HepG2 (cell line): ENCODE measurements at regions not wholly inside any gene's neighbourhood (a gene's known extent, or its start where the extent isn't known, plus 50 kb on each side); places are given as distances from the start of the nearest gene placed in this dataset.

ENCODE experiments used
- CTCF ChIP-seq: sonication (generic); formaldehyde crosslinking; IDR thresholded peaks from 2 replicates; pipeline ENCODE4 v1.5.0; 2020; ENCODE audit warnings: mild to moderate bottlenecking, missing genetic modification reagents, moderate library complexity
- EP300 ChIP-seq, 3 experiments: sonication (generic) in 1 of 3; formaldehyde crosslinking in 1 of 3; IDR thresholded peaks; 2 replicates each; pipeline versions ENCODE4 v1.5.1 to v1.6.1; 2011 to 2020; ENCODE audit warnings: low read depth in 2 of 3, low read length in 2 of 3, borderline replicate concordance in 1 of 3, improper control_type of control experiment in 1 of 3, mild to moderate bottlenecking in 1 of 3, missing genetic modification reagents in 1 of 3, moderate library complexity in 1 of 3
- JUN ChIP-seq: sonication (generic); formaldehyde crosslinking; IDR thresholded peaks from 2 replicates; pipeline ENCODE4 v1.4.0; 2020; ENCODE audit warnings: mild to moderate bottlenecking, missing genetic modification reagents
- KLF15 ChIP-seq: sonication (generic); formaldehyde crosslinking; IDR thresholded peaks from 2 replicates; pipeline ENCODE4 v1.8.1; 2023; ENCODE audit warnings: borderline replicate concordance, mild to moderate bottlenecking, inconsistent platforms, missing genetic modification reagents, mixed read lengths
- NFATC3 ChIP-seq: sonication (generic); formaldehyde crosslinking; IDR thresholded peaks from 2 replicates; pipeline ENCODE4 v1.5.1; 2020; ENCODE audit warnings: mild to moderate bottlenecking, missing genetic modification reagents
- NFYB ChIP-seq: sonication (generic); formaldehyde crosslinking; IDR thresholded peaks from 2 replicates; pipeline ENCODE4 v1.4.0; 2020; ENCODE audit warnings: missing genetic modification reagents
- NR1H2 ChIP-seq: sonication (generic); formaldehyde crosslinking; IDR thresholded peaks from 2 replicates; pipeline ENCODE4 v1.8.1; 2022; ENCODE audit warnings: low read depth, missing genetic modification reagents, borderline replicate concordance
- TAF1 ChIP-seq: sonication (generic); formaldehyde crosslinking; IDR thresholded peaks from 2 replicates; pipeline ENCODE4 v1.4.0; 2020; ENCODE audit warnings: missing genetic modification reagents
- ZNF614 ChIP-seq: IDR thresholded peaks from 2 replicates; pipeline ENCODE4 v1.6.1; 2018; ENCODE audit warnings: missing biosample characterization, missing genetic modification reagents, inconsistent platforms, borderline replicate concordance
- ZNF619 ChIP-seq: sonication (generic); formaldehyde crosslinking; IDR thresholded peaks from 2 replicates; pipeline ENCODE4 v1.4.0; 2020; ENCODE audit warnings: mild to moderate bottlenecking, missing genetic modification reagents
- ZNF672 ChIP-seq: sonication (generic); formaldehyde crosslinking; IDR thresholded peaks from 2 replicates; pipeline ENCODE4 v1.8.1; 2022; ENCODE audit warnings: missing genetic modification reagents
- TF ChIP-seq, protein P1 (sequence below): sonication (generic); formaldehyde crosslinking; IDR thresholded peaks from 2 replicates; pipeline ENCODE4 v1.5.1; 2020; ENCODE audit warnings: mild to moderate bottlenecking, missing genetic modification reagents, moderate library complexity
- TF ChIP-seq, protein P2 (sequence below): sonication (generic); formaldehyde crosslinking; IDR thresholded peaks from 2 replicates; pipeline ENCODE4 v1.4.0; 2020; ENCODE audit warnings: mild to moderate bottlenecking, missing genetic modification reagents, borderline replicate concordance
- TF ChIP-seq, protein P3 (sequence below): sonication (generic); formaldehyde crosslinking; IDR thresholded peaks from 2 replicates; pipeline ENCODE4 v1.5.0; 2020; ENCODE audit warnings: mild to moderate bottlenecking, missing genetic modification reagents

DNA sequence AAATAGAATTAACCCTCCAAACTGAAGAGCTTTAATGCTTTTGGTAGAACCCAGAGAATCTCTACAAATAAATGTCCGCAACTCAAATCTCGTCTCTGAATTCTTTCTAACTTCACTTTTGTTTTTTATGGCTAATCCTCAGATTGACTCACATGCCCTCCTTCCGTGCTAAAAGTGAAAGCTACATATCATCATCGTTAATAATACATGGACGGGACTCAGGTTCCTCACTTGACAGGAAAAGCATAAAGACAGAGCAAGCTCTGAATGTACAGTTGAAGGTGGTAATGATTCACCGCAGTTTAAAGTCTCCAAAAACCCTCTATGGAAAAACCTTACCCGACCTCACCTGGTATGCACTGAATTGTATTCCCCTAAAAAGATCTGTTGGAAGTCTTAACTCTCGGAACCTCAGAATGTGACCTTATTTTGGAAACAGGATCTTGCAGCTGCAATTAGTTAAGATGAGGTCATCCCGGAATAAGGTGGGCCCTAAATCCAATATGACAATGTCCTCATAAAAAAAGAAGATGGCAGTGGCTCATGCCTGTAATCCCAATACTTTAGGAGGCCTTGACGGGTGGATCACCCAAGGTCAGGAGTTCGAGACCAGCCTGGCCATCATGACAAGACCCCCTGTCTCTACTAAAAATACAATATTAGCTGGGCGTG is 147.4 kb upstream of the FOXN3 start:
- TF ChIP-seq NFYB: no peak
- TF ChIP-seq, protein P1, sequence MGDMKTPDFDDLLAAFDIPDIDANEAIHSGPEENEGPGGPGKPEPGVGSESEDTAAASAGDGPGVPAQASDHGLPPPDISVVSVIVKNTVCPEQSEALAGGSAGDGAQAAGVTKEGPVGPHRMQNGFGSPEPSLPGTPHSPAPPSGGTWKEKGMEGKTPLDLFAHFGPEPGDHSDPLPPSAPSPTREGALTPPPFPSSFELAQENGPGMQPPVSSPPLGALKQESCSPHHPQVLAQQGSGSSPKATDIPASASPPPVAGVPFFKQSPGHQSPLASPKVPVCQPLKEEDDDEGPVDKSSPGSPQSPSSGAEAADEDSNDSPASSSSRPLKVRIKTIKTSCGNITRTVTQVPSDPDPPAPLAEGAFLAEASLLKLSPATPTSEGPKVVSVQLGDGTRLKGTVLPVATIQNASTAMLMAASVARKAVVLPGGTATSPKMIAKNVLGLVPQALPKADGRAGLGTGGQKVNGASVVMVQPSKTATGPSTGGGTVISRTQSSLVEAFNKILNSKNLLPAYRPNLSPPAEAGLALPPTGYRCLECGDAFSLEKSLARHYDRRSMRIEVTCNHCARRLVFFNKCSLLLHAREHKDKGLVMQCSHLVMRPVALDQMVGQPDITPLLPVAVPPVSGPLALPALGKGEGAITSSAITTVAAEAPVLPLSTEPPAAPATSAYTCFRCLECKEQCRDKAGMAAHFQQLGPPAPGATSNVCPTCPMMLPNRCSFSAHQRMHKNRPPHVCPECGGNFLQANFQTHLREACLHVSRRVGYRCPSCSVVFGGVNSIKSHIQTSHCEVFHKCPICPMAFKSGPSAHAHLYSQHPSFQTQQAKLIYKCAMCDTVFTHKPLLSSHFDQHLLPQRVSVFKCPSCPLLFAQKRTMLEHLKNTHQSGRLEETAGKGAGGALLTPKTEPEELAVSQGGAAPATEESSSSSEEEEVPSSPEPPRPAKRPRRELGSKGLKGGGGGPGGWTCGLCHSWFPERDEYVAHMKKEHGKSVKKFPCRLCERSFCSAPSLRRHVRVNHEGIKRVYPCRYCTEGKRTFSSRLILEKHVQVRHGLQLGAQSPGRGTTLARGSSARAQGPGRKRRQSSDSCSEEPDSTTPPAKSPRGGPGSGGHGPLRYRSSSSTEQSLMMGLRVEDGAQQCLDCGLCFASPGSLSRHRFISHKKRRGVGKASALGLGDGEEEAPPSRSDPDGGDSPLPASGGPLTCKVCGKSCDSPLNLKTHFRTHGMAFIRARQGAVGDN (CRISPR knock-in tag): no peak
- no peak for TF ChIP-seq CTCF (CRISPR knock-in tag)
- no peak for TF ChIP-seq TAF1 (CRISPR knock-in tag)
- TF ChIP-seq KLF15 (CRISPR knock-in tag): no peak
- TF ChIP-seq, protein P2, sequence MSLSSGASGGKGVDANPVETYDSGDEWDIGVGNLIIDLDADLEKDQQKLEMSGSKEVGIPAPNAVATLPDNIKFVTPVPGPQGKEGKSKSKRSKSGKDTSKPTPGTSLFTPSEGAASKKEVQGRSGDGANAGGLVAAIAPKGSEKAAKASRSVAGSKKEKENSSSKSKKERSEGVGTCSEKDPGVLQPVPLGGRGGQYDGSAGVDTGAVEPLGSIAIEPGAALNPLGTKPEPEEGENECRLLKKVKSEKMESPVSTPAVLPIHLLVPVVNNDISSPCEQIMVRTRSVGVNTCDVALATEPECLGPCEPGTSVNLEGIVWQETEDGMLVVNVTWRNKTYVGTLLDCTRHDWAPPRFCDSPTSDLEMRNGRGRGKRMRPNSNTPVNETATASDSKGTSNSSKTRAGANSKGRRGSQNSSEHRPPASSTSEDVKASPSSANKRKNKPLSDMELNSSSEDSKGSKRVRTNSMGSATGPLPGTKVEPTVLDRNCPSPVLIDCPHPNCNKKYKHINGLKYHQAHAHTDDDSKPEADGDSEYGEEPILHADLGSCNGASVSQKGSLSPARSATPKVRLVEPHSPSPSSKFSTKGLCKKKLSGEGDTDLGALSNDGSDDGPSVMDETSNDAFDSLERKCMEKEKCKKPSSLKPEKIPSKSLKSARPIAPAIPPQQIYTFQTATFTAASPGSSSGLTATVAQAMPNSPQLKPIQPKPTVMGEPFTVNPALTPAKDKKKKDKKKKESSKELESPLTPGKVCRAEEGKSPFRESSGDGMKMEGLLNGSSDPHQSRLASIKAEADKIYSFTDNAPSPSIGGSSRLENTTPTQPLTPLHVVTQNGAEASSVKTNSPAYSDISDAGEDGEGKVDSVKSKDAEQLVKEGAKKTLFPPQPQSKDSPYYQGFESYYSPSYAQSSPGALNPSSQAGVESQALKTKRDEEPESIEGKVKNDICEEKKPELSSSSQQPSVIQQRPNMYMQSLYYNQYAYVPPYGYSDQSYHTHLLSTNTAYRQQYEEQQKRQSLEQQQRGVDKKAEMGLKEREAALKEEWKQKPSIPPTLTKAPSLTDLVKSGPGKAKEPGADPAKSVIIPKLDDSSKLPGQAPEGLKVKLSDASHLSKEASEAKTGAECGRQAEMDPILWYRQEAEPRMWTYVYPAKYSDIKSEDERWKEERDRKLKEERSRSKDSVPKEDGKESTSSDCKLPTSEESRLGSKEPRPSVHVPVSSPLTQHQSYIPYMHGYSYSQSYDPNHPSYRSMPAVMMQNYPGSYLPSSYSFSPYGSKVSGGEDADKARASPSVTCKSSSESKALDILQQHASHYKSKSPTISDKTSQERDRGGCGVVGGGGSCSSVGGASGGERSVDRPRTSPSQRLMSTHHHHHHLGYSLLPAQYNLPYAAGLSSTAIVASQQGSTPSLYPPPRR: no peak
- no peak for TF ChIP-seq EP300 (IDR thresholded peaks at IDR 0.05; ENCODE audit: low read depth in 2 of 2, low read length in 2 of 2)
- no peak for TF ChIP-seq EP300 (CRISPR knock-in tag; IDR thresholded peaks at IDR 0.05; ENCODE audit: borderline replicate concordance)
- no peak for TF ChIP-seq NR1H2 (CRISPR knock-in tag)
- no peak for TF ChIP-seq JUN (CRISPR knock-in tag)
- TF ChIP-seq, protein P3, sequence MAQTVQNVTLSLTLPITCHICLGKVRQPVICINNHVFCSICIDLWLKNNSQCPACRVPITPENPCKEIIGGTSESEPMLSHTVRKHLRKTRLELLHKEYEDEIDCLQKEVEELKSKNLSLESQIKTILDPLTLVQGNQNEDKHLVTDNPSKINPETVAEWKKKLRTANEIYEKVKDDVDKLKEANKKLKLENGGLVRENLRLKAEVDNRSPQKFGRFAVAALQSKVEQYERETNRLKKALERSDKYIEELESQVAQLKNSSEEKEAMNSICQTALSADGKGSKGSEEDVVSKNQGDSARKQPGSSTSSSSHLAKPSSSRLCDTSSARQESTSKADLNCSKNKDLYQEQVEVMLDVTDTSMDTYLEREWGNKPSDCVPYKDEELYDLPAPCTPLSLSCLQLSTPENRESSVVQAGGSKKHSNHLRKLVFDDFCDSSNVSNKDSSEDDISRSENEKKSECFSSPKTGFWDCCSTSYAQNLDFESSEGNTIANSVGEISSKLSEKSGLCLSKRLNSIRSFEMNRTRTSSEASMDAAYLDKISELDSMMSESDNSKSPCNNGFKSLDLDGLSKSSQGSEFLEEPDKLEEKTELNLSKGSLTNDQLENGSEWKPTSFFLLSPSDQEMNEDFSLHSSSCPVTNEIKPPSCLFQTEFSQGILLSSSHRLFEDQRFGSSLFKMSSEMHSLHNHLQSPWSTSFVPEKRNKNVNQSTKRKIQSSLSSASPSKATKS: no peak
- no peak for TF ChIP-seq NFATC3 (CRISPR knock-in tag)
- TF ChIP-seq ZNF619 (CRISPR knock-in tag): no peak
- no peak for TF ChIP-seq ZNF672 (CRISPR knock-in tag)
- no peak for TF ChIP-seq ZNF614 (CRISPR knock-in tag)
